ENCODE measurements at regions not wholly inside any gene's neighbourhood (a gene's known extent, or its start where the extent isn't known, plus 50 kb on each side); places are given as distances from the start of the nearest gene placed in this dataset.
A peak's percentile ranks its signal among the peaks of the same experiment; 100 is the strongest.

- peaks cover 23% of the 10 kb centered on the region for H3K4me1 ChIP-seq
- H3K27ac ChIP-seq, result no peak overlapping the region
- TF ChIP-seq POLR2A (IDR thresholded peaks at IDR 0.05) (no peak), CTCF (IDR thresholded peaks at IDR 0.05) (no peak)
- no peaks in the 10 kb centered on the region for H3K36me3 ChIP-seq (replicated peaks in 1 of 2; ENCODE audit: insufficient read depth in 1 of 2, low read depth in 2 of 2)
- DNase-seq (no peak), ATAC-seq (no peak)
- H3K9me3 ChIP-seq, result no peaks in the 10 kb centered on the region
- no peak overlapping the region for H3K4me3 ChIP-seq
- no peaks in the 10 kb centered on the region for H3K27me3 ChIP-seq
- intact Hi-C loops (cut with DNase I), result no loop called here
Measured at GRCh38 chr9:95776176-95776575, 99.3 kb upstream of the ERCC6L2 start.

- ATAC-seq, result no peak
- H3K36me3 ChIP-seq (replicated peaks in 1 of 2; ENCODE audit: insufficient read depth in 1 of 2, low read depth in 2 of 2), result no peaks in the 10 kb centered on the region
- H3K4me3 ChIP-seq, result no peak overlapping the region
- 87 to 89% methylated on average over 5 of the region's 5 CpGs for WGBS, 2 donors
- DNase-seq, result no peak
- H3K9me3 ChIP-seq, result no peaks in the 10 kb centered on the region
- intact Hi-C loops (cut with DNase I), result no loop called here
- H3K27ac ChIP-seq, result no peak overlapping the region
- TF ChIP-seq CTCF (IDR thresholded peaks at IDR 0.05) (no peak), POLR2A (IDR thresholded peaks at IDR 0.05) (no peak)
- H3K27me3 ChIP-seq, result no peaks in the 10 kb centered on the region
- peaks cover 23% of the 10 kb centered on the region for H3K4me1 ChIP-seq
Measured at GRCh38 chr9:95775191-95775590, 100.3 kb upstream of the ERCC6L2 start.

- Histone ChIP-seq H3K36me3 (replicated peaks in 1 of 2; ENCODE audit: insufficient read depth in 1 of 2, low read depth in 2 of 2) (no peaks in the 10 kb centered on the region), H3K4me1 (peaks cover 23% of the 10 kb centered on the region), H3K27me3 (no peaks in the 10 kb centered on the region), H3K9me3 (no peaks in the 10 kb centered on the region), H3K27ac (peak overlapping the region; percentile 50 to 81 (median 67)), H3K4me3 (no peak overlapping the region)
- DNase-seq, result no peak
- intact Hi-C loops (cut with DNase I), result no loop called here
- ATAC-seq, result no peak
- 61 to 66% methylated on average over 3 of the region's 3 CpGs for whole genome bisulfite sequencing, 2 donors
- no peak for TF ChIP-seq POLR2A (IDR thresholded peaks at IDR 0.05)
- no peak for TF ChIP-seq CTCF (IDR thresholded peaks at IDR 0.05)
Measured at GRCh38 chr9:95773053-95773418, 102.5 kb upstream of the ERCC6L2 start.

- 35 to 60% methylated on average over 27 to 29 of the region's 29 CpGs for WGBS, 2 donors
- Histone ChIP-seq H3K27ac (peak overlapping the region; percentile 50 to 81 (median 67)), H3K4me3 (no peak overlapping the region), H3K4me1 (peaks cover 23% of the 10 kb centered on the region), H3K27me3 (no peaks in the 10 kb centered on the region), H3K36me3 (replicated peaks in 1 of 2; ENCODE audit: insufficient read depth in 1 of 2, low read depth in 2 of 2) (no peaks in the 10 kb centered on the region), H3K9me3 (no peaks in the 10 kb centered on the region)
- peak in 3 of 4 donors; percentile 24 to 42 (median 34) for DNase-seq
- TF ChIP-seq POLR2A (IDR thresholded peaks at IDR 0.05) (no peak), CTCF (IDR thresholded peaks at IDR 0.05) (no peak)
- peak; percentile 55 for ATAC-seq
- intact Hi-C loops (cut with DNase I), result no loop called here
Measured at GRCh38 chr9:95772320-95773052, 103.0 kb upstream of the ERCC6L2 start.
